ENCODE measurements at regions not wholly inside any gene's neighbourhood (a gene's known extent, or its start where the extent isn't known, plus 50 kb on each side); places are given as distances from the start of the nearest gene placed in this dataset.
"Not testable (repeated sequence)": the region's sequence is repeated elsewhere in the genome, so short reads cannot be mapped to it uniquely, and the experiment has no call there.

DNA sequence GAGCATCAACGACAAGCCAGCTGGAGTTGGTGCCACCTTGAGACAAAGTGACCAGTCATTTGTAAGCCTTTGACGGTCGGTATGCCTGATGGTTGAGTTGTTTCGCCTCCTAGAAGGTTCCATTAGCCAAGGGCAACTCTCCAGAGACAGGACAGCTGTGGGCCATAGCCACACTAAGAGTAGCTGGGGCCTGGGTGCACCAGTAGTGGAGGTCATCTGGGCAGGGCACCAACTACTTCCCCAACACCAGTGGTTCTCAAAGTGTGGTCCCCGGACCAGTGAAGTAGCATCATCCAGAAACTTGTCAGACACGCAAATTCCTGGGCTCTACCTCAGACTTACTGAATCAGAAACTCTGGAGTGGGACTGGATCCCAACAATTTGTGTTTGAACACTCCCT is 217.5 kb upstream of the TAS2R1 start:
- DNase-seq: no peak

DNA sequence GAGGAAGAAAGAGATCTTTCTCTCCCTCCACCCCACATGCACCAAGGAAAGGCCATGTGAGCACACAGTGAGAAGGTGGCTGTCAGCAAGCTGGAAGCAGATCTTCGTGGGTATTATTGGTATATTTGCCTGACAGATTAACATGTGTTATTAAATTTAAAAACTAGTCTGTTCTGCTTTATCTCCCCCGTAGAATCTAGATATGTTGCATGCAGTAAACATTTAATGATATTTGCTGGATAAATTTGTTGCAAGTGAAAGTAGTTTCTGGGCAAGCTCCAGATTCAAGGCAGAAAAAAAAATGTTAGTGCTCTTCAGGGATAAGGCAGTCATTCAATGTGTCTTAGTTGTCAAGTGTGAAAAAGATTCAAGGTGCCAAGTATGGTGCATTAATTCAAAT is 215.0 kb upstream of the TAS2R1 start:
- DNase-seq: no peak

DNA sequence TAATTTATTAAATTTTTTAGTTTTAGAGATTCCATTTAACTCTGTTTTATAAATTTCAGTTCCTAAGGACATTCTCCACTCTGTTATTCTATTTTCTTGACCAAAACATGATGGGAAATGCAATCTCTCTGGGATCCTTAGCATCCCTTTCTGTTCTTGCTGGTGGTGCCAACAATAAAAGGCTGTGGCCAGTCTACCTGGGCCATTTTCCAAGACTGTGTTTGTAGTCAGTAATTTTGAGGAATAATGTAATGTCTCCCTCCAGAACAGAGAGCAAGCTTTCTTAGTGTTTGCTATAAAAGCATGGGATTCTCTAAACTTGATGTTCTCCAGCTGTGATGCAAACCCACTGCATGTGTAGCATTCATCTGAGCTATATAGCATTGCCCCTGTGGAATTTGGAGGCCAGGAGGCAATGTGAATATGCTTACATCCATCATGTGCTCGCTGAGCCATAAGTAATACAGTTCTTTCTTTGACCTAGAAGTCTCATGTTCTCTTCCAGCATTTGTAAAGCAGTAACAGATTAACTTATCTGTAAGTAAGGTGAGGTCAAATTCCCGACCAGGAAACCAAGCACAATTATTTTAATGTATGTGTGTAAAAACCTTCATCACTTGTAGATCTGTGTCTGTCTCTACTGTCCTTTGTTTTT is 211.5 kb upstream of the TAS2R1 start:
- no peak for DNase-seq

DNA sequence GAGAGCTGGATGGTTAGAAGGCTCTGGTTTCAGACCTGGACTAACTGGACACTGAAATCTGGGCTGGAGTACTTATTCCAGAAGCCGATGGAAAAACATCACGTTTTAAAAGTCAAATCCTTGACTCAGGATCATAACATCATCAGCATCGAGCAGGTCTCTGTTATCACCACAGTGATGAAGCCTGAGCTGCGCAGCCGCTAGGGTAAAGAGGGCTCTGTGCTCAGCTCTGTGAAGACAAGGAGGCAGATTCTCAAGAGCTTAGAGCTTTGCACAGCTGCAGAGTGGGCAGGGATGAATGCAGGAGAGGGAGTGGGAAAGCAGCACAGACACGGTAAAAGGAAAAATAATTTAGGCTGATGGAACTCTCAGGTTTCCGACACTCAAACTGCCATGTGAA is 208.8 kb upstream of the TAS2R1 start:
- DNase-seq: no peak

DNA sequence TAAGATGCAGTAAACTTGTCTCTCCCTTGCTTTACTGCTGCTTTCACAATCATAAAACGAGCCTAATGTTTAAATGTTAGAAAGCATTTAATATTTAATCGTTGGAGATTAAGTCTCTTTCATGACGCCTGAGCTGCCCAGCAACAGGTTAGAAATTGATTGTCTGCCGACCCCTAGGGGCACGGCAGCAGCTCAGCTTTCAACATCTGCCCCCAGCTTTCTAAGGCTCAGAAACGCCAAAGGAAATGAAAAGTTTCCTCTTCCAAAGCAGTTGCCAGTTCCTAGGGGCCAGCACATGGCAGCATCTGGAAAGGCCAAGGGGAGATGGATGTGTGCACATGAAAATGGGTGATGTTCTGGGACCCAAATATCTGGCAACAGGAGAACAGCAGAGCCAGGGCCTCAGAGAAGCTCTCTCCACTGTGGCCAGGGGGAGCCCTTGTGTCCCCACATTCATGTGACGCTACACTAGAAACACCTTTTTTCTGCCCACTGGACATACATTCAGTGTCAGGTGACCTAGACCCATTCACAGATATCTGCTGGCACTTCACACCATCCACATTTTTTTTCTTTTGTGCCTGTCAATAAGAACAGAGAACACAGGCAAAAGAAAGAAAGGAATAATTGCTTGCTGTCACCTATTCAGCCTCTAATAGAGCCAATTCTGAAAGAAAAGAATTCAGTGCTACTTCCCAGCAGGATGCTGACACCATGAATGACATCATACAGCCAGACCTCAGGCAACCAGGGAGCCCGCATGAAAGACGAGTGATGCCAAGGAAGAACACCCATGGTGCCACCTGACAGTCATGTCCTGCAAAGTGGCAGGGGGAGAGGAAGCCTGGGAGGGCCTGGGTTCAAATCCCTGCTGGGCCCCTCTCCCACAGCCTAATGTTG is 205.0 kb upstream of the TAS2R1 start:
- no peak for DNase-seq

DNA sequence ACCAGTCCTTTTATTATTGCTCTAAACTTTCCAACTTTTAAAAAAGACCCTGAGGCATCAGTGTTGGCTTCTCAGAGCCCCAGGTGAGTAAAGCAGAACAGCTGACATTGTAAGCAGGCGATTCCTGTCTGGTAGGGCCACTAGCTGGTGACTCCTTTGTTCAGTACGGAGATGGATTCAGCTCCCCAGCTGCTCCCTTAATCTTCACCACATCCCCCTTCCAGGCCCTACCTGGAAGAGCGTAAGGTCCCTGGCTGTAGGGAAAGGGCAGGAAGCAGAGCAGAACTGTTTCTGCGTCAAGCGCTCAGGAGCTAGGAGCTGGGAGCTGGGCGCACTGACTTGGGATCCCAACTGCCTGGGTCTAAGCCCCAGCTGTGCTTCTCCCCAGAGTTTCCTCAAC is 203.7 kb upstream of the TAS2R1 start:
- no peak for DNase-seq

DNA sequence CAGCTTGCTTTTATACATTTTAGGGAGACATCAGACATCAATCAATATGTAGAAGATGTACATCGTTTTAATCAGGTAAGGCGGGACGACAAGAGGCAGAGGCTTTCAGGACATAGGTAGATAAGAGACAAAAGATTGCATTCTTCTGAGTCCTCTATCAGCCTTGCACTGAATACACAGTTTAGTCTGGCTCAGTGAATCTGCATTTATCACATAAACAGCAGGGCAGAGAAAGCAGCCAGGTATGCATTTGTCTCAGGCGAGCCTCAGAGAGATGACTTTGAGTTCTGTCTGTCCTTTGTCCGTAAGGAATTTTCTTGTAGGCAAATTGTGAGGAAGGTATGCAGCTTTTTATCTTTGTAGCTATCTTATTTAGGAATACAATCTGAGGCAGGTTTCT is 202.8 kb upstream of the TAS2R1 start:
- DNase-seq: no peak

DNA sequence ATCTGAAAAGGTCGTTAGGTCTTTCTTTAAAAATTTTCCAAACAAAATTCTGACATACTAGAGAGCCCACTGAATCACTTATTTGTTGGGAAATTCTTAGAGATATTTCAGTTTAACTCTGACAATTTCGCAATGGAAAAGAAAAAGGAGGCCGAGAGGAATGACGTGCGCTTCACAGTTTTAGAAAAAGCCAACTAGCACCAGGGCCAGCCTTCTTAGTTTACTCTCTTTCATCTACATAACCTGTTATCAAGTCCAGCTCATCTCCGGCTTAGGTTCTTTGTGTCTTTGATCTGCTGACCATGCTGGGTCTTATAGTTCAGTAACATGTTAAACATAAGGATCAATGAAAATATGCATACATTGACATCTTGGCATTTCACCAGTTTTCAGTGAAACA is 201.7 kb upstream of the TAS2R1 start:
- no peak for DNase-seq

DNA sequence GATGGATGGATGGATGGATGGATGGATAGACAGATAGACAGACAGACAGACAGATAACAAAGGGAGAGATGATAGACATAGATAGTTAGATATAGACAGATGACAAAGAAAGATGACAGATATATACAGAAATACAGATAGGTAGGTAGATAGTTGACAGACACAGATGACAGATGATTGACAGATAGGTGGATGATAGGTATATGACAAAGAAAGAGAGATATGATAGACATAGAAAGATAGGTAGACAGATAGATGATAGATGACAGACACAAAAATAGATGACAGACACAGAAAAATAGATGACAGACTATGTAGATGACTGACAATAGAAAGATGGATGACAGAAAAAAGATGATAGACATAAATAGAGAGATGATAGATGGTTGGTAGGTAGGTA is 200.0 kb upstream of the TAS2R1 start:
- no peak for DNase-seq

DNA sequence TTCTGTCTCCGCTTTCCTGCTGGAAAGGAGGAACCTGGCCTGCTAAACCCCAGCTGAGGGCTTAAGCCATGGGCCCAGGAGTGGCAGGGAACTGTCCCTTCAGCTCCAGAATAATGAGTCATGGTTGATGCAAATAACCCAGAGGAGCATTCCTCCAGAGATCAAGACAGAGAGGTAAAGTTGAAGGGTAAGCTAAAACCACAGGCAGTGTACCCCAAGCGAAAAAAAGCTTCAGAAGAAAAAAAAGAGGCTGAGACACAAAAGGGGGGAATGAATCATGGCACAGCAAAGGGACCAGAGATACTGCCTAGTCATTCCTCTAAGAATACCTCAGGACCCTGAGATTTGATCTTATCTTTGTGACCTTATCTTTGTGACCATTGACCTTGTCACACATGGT is 199.5 kb upstream of the TAS2R1 start:
- no peak for DNase-seq

DNA sequence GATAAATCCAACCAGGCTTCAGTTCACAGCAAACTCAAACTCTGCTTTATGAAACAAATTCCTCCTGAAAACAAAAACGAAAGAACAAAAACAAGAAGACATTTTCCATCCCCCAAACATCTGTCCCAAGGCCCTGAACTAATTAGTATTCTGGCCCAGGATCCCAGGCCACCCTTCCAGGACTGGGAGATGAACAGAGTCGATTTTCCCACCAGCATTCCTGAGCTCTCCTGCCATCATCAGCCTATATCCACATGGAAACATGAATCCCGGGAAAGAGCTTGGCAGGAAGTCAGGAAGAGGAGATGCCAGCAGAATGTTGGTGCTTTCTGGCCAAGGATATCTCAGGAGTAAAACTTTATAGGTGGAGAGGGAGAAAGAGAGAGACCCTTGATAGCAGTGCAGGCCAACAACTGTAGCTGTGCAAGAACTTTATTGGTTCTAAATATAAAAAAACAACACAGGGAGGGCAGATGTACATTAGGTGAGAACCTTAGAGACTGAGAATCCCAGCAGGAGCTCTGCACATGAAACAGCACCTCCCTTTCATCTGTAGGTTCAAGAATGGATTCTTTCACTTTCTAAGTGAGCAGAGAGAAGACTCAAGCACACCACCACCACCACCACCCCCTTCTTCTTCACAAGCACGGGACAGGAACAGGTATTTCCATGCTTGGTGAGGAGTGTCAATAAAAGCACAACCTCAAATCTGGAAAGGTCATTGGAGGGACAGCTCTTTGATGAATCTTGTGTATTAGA is 190.7 kb upstream of the TAS2R1 start:
- peak; percentile 52 for DNase-seq

DNA sequence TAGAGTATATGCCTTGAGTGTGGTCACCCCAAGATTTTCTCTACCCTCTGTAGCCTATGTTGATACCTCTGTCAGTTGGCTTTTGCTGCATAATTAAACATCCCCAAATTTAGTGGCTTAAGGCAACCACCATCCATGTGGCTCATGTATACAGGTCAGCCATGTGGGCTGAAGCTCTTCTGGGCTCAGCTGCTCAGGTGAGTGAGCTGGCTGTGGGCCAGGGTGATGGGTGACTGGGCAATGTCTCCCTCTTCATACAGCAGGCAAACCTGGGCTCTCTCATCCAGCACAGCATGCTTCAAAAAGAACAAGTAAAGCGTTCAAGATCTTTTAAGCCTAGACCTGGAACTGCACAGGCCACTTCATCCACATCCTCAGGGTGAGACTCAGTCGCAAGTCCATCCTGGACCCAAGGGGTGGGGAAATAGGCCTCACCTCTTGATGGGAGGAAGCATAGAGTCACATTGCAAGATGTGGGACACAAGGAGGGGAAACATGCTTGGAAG is 188.2 kb upstream of the TAS2R1 start:
- DNase-seq: no peak

DNA sequence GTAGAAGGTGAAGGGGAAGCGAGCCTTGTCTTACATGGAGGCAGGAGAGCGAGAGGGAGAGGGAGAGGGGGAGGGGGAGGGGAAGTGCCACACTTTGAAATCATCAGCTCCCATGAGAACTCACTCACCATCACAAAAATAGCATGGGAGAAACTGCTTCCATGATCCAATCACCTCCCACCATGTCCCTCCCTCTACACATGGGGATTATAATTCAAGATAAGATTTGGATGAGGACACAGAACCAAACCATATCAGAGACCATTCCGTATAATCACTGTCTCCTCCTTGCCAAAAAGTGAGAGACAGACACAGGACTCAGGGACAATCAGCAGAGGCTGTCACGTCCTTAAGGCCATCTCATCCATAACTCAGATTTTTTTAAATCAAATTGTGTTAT is 187.7 kb upstream of the TAS2R1 start:
- DNase-seq: no peak

DNA sequence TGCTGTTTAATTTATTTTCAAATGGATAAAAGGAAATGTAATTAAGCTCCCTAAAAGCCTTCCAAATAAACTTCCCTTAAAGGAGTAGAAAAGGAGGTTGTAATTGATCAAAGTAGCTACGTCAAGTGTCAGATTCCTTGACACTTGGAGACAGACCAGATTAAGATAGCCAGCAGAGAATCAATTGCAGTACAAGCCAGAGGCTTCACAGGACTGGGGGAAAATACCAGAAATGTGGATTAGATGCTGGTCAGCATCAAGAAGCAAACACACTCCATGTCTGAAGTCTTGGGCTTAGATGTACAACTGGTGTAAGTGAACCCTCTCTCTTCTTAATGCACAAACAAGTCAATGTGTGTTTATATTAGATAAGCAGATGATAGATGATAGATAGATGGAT is 184.9 kb upstream of the TAS2R1 start:
- DNase-seq: no peak

DNA sequence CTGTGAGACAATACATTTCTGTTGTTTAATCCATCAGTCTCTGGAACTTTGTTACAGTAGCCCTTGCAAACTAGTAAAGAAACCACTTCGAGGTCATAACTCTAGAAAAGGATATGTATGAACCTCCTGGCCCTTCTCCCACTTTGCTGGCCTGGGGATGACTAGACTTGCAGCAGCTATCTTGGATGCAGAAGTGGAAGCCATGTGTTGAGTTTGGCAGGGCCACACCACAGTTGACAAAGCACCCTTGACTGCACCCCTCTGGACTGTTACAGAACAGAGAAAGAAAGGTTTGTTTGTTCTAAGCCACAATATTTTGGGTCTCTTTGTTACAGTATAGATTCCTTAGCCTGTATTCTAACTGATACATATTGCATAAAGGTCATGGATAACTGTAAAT is 183.2 kb upstream of the TAS2R1 start:
- DNase-seq: no peak

DNA sequence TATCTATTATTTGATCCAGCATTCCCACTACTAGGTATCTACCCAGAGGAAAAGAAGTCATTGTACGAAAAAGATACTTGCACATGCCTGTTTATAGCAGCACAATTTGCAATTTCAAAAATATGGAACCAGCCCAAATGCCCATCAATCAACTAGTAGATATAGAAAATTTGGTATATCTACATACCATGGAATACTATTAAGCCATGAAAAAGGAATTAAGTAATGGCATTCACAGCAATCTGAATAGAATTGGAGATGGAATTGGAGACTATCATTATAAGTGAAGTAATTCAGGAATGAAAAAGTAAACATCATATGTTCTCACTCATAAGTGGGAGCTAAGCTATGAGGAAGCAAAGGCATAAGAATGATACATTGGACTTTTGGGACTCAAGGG is 177.2 kb upstream of the TAS2R1 start:
- DNase-seq: not testable (repeated sequence)

DNA sequence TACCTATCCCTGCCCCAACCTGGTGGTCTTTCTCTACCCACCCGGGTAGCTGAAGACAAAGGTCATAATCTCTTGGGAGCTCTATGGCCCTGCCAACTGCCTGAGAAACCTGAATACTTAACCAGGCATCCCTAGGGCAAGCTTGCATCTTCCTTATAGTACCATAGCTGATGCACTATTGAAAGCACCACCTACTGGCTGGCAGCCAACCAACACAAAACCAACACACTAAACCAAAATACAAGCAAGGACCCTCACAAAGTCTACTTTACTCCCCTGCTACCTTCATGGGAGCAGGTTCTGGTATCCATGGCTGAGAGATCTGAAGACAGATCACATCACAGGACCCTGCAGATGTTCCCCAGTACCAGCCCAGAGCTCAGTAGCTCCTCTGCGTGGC is 171.8 kb upstream of the TAS2R1 start:
- DNase-seq: no peak

DNA sequence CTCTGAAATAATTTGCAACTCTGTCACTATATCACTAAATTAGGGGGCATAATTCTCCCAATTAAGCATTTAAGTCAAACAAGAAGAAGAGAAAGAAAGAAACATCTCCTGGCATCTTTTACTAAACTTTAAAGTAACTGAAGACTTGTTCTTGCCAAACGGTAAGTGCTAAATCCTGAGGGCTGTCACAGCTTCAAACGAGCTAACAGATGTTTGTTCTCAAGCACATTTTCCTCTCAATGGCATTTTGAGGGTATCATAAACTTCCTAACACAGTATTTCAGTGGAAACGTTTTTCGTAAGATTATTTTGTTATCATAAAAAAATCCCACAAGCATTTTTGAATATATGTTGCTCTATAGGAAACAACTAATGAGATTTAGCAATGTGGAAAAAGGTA is 169.5 kb upstream of the TAS2R1 start:
- DNase-seq: no peak

DNA sequence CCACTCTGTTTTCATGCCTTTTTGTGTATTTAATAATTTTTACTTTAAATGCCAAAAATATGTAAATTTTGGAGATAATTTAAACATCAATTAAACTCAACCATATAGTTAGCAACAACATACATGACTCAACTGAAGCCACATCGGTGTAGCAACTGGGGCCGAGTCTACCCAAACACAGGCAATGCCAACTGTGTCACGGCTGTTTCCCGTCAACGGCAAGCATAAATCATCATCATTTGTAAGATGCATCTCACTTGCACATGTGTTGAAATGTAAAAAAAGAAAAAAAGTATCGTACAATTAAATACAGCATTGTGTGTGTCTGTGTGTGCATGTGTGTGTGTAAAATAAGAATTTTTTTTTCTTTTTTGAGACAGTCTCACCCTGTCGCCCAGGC is 160.1 kb upstream of the TAS2R1 start:
- no peak for DNase-seq

DNA sequence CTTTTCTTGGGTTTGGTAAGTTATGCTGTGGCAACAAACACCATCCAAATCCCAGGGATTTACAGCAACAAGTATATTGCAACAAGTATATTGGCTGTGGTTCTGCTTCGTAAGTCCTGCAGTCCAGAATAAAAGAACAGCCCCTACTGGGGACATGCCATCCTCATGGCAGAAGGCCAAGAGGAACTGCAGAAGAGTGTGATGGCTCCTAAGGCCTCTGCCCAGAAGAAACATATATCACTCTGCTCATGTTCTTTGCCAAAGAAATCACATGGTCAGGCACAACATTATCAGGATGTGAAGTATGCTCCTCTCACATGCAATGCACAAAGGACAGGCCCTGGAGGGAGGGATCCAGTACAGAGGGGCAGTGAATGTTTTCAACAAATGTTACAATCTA is 159.6 kb upstream of the TAS2R1 start:
- no peak for DNase-seq

DNA sequence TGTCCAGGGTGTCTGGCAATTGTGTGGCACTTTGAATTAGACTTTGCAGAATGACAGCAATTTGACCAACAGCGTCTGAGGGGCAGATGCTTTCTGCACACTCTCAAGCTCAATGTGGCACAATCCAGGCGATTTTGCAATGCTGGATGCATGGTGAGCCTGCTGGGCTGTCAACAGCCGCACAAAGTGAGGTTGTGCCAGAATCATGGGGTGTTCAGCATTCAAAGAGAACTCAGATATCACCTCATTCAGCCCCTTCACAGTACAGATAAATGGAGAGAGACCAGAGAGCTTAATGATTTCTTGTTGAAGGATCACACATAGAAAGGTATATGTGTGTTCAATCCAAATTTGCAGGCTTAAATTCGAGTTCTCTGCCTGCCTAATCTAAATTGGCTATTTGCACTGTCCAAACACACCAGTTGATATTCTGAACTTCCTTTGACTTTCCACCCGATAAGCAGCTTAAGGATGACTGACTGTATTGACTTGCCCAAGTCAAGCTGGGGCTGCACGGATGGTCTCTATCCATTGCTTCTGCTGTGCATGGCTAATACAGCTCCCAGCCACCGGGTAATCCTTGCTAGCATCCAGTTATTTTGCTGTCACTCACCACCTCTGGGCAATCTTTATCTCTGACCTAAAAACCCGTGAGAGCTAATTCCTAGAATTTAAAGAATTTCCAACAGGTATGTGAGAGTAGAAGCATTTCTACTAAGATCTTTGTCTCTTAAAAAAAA is 157.9 kb upstream of the TAS2R1 start:
- no peak for DNase-seq

DNA sequence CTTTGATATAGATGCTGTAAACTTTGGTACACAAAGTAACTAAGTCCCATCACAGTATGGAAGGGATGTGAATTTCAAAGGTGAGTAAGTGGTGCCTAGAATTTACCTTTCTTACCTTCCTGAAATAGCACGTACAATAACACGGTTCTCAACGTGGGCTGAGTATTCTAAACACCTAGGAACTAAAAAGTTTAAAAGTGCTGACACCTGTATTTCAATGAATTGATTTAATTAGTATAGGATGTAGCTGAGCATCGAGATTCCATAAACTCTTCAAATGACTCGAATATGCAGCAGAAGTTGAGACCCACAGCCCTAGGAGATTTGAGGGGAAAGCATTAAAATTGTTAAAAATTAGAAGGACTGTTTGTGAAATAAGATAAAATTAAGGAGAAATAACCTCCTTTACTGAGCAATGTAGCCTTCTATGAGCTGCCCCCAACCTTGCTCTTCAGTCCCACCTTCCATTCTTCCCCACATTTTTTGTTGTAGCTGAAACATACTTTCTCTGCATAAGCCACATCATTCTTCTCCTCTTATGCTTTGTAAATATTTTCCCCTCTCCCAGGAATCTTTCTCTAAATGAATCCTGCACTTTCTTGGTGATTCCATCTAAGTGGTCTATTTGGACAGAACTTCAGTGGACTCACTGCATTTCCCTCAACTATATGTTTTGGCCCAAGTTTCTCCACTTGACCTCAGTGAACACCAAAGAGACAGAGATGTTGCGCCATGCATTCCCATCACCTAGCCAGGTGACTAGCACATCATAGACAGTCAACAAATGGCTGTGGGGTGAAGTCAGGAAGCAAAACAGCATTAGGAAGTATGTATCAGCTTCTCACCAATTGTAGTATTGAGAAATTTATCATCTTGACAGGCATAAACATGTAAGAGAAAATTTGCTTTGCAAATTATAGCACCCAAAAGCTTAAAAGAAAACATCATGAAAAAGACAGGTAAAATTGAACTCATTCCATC is 156.5 kb upstream of the TAS2R1 start:
- DNase-seq: no peak

Measured in femur (tissue), 1 donor.